HG03095 (cell line): ENCODE measurements at regions not wholly inside any gene's neighbourhood (a gene's known extent, or its start where the extent isn't known, plus 50 kb on each side); places are given as distances from the start of the nearest gene placed in this dataset.
"Not testable (repeated sequence)": the region's sequence is repeated elsewhere in the genome, so short reads cannot be mapped to it uniquely, and the experiment has no call there.

Source experiments
- ATAC-seq: cut with Tn5 transposase; IDR thresholded peaks from one replicate; pipeline ENCODE4 v1.9.1; 2021; ENCODE audit warnings: moderate library complexity; ENCODE audit not compliant: unreplicated experiment

DNA sequence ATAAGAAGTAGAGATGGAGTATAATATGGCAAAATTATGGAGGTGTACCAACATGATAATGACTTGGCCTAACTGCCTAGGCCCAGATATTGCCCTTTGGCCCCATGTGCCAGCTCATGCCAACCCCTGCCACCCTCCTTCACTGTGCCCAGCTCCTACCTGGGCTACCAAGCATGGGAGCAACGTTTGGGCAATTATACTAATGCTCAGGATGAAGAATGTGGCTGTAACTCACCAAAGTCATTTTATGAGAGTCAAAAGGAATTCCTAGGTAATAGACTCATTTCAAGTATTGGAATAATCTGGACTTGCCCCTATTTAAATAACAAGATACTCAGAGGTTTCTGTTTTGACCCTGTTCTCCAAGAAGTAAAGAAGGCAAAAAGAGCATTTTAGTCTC is 240.2 kb upstream of the IL12A start:
- ATAC-seq, result no peak

DNA sequence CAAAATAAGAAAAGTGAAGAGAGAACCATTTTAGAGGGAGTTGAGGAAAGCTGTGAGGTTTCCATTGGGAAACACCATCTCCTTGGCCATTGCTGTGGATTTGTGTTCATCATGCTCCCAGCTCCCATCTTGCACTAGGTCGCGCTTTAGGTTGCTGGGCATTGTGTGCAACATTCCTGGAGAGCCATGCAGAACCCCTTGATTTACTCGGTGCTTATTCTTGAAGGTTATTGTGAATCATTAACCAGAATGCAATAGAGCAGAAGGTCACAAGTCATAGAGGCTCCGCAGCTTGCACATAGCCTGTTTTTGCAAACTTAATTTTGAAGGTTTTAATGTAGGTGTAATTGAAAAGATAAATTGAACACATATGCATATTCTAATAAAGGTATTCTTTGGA is 239.2 kb upstream of the IL12A start:
- ATAC-seq, result no peak

DNA sequence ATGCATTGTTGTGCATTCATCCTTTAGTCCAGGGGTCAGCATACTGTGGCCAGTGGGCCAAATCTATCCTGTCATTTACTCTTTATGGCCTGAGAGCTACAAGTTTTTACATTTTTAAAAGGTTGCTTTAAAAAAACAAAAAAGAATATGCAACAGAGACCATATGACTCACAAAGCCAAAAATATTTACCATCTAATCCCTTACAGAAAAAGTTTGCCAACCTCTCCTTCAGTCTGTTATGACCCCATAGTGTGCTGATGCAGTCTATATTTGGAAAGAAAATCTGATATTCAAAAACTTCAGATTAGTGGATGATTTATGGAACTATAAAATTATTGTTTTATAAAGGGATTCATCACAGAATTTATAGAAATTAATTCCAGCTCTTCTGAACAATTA is 237.5 kb upstream of the IL12A start:
- ATAC-seq, result no peak

DNA sequence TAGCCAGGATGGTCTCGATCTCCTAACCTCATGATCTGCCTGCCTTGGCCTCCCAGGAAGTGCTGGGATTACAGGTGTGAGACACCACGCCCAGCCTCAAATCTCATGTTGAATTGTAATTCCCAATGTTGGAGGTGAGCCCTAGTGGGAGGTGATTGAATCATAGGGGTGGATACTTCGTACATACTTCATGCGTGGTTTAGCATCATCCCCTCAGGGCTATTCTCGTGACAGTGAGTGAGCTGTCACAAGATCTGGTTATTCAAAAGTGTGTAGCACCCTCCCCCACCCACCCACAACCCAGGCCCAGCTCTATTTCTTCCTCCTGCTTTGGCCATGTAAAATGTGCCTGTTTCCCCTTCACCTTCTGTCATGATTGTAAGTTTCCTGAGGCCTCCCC is 236.9 kb upstream of the IL12A start:
- ATAC-seq, result no peak

DNA sequence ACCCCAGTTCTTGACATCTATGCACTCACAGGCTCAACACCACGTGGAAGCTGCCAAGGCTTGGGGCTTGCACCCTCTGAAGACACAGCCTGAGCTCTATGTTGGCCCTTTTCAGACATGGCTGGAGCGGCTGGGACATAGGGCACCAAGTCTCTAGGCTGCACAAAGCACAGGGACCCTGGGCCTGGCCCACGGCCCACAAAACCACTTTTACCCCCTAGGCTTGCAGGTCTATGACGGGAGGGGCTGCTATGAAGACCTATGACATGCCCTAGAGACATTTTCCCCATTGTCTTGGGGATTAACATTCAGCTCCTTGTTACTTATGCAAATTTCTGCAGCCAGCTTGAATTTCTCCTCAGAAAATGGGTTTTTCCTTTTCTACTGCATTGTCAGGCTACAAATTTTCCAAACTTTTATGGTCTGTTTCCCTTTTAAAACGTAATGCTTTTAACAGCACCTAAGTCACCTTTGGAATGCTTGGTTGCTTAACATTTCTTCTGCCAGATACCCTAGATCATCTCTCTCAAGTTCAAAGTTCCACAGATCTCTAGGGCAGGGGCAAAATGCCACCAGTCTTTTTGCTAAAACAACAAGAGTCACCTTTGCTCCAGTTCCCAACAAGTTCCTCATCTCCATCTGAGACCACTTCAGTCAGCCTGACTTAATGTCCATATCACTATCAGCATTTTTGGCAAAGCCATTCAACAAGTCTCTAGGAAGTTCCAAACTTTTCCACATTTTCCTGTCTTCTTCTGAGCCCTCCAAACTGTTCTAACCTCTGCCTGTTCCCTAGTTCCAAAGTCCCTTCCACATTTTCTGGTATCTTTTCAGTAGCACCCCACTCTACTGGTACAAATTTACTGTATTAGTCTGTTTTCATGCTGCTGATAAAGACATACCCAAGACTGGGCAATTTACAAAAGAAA is 232.1 kb upstream of the IL12A start:
- ATAC-seq, result not testable (repeated sequence)

DNA sequence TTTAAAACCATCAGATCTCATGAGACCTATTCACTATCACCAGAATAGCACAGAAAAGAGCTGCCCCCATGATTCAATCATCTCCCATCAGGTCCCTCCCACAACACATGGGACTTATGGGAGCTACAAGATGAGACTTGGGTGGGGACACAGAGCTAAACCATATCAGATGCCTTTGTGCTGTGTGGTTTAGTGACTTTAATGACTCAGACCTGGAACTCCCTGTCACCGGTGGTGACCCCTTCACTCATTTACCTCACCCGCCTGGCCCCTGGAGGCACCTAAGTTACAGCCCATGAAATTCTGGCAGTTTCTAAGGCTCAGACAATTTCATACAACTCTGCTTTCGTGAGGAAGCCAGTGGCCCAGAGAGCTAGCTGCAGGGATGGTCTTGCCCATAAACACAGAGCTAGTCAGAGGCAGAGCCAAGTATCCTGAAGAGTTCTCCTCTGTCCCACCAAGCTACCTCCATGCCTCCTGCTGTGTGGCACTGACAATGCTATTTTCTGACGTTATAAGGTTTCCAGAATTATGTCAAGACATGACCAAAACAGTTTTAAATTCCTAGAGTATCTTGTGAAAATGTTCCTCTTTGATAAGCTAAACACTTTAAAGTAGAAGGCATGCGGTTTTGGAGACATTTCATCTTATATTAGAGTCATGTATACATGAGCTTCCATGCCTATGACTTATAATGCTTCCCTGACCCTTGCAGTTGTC is 231.1 kb upstream of the IL12A start:
- ATAC-seq, result no peak

DNA sequence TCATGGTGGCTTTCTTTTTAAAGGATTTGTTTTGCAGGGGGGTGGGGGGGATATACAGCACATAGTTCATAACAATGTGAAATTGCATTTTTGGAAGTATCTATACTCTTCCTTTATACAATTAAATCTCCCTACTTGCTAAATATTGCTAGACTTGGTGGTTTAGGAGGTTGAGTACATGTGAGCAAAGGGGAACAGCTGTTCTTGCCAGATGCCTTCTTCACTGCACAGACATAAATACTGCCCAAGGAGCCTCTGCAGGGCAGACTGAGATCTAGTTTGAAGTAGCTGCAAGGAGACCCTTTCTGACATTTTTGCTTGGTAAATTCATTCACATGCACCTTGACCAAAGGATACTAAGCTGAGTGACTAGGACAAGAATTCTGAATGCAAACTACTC is 228.6 kb upstream of the IL12A start:
- ATAC-seq, result no peak

DNA sequence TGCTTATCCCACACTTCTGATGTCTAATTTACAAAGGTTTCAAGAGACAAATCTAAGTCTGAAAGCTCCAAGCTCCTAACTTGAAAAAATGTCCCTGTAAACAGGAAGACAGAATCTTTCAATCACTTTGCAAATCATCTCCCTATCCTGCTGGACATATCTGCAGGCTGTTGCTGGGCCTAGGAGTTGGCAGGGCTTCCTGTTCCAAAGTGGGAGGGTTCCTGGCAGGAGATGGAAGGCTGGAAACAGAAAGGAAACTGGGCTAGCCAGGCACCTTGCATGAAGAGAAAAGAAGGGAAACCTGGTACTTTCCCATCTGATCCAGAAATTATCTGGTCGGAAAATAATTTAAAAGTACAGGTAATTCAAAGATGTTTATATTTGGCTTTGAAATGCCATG is 227.3 kb upstream of the IL12A start:
- no peak for ATAC-seq

DNA sequence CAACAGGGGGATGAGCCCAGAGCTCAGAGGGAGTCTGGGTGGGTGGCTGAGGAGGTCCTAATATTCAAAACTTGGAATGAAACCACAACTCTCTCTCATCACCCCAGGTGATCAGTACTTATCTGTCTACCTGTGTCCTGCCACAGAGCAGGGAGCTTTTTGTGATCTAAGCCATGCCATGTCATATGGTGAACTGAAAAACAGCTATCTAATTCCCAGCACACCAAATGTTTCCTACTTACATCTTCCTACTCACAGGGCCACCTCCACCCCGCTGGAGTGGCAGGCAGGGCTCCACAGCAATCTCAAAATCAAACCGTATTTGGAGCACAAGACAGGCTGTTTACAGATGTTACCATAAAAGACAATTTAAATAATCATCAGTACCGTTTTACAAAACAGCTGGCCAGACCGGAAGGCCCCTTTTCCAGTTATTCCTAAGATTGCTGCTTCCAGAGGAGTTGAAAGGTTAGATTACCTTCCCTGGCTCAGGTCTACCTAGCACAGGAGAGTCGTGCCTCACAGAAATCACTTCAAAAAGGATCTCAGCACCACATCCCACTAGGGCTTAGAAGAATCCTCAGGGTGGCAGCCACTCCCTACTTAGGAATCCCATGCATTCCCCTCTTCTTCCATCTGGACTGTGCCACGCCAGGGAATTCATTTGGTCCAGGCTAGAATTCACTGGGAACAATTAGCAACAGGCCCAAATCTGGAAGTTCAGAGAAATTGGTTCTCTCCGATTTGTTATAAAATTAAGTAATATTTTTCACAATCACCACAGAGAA is 226.6 kb upstream of the IL12A start:
- ATAC-seq, result no peak

DNA sequence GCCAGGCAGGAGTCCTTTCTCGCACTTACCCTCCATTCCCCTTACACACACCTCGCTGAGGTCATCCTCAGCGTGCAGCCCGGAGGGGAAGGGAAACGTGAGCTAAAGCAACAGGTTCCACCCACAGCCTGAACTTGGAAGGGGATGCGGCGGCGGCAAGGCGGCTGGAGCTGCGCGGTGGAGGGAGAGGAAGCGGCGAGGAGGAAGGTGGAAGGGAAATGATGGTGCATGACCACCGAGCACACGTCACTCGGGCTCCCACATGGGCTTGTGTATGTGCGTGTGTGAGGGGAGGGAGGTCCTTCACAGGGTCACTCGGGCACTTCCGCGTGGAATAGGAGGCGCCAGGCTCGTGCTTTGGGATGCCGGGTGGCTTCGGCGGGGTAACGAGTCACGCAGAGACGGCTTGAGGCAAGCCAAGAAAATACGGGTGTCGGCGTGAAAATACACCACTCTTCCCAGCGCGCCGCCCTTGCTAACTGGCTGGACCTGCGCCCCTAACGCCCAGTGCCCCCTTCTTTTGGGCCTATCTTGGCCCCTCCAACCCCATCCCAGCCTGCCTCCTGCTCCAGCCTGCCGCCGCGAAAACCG is 225.5 kb upstream of the IL12A start:
- ATAC-seq, result peak; percentile 31

DNA sequence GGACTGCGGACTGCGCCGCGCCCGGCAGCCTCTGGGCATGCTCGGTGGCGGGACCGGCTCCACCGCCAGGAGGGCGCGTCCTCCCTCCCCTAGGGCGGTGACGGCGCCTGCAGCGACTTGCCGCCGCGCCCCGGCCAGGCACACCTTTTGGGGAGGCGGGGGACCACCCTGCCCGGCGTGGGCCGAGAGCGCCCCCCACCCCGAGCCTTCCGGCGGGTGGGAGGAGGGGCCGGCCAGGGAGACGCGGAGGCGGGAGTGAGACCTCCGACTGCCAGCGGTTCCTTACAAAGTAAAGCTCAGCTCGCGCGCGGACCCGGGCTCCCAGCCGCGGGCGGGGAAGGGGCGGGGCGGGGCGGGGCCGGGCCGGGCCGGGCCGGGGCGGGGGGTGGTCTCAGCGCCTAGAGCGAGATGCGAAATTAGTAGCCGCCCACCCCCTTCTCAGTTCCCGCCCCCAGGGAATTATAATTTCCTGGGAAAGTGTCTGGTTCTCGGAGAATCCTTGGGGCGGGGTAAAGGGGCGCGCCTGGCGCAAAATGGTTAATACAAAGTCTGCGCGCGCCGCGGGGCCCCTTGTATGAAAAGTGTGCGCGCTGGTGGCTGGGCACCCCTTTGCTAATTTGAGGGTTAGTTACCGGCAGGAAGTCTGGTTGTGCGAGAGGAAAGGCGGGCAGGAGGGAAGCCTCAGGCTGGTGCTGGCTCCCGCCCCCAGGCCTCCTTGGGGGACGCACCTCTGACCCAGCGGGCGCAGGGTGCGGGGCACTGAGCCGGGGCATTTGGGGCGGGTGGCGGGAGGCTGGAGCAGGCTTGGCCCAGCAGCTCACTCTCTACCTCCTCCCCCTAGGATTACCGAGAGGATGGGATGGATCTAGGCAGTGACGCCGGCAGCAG is 224.8 kb upstream of the IL12A start:
- peak; percentile 59 for ATAC-seq

DNA sequence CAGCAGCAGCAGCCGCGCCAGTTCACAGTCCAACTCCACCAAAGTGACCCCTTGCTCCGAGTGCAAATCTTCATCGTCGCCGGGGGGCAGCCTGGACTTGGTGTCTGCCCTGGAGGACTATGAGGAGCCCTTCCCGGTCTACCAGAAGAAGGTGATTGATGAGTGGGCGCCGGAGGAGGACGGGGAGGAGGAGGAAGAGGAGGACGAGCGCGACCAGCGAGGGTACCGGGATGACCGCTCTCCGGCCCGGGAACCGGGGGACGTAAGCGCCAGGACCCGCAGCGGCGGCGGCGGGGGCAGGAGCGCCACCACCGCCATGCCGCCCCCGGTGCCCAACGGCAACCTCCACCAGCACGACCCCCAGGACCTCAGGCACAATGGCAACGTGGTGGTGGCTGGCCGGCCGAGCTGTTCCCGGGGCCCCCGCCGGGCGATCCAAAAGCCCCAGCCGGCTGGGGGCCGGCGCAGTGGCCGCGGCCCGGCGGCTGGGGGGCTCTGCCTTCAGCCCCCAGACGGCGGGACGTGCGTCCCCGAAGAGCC is 224.1 kb upstream of the IL12A start:
- no peak for ATAC-seq

DNA sequence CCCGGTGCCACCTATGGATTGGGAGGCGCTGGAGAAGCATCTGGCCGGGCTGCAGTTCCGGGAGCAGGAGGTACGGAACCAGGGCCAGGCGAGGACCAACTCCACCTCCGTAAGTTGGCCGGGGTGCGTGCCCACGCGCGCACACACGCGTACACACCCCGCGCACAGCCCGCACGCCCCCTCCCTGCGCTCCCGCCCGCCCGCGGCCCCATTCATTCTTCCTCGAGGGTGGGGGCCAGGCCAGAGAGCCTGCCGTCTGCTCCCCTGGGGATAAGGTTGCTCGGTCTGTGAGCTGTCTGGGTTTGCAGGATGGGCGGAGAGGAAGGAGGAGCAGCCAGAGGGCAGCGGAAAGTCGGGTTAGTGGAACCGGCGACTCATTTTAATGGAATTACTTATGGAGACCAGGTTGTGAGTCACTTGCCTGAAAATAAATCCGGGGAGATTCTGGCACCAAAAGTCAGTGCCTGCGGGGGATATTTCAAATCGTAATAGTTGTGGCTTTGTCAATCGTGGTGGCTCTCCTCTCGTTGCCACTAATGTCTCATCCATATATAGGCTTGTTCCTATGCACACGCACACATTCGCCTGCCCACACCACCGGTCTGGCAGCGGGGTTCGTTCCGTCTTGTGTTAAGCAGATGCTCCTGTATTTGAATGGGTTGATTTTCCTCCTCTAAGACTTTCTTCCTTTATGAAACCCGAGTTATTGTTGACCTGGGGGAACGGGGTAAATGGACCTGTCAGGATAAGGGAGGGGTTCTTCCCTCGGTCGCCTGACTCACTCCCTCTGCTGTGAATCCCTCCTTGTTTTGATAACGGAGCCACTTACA is 223.4 kb upstream of the IL12A start:
- ATAC-seq, result no peak

DNA sequence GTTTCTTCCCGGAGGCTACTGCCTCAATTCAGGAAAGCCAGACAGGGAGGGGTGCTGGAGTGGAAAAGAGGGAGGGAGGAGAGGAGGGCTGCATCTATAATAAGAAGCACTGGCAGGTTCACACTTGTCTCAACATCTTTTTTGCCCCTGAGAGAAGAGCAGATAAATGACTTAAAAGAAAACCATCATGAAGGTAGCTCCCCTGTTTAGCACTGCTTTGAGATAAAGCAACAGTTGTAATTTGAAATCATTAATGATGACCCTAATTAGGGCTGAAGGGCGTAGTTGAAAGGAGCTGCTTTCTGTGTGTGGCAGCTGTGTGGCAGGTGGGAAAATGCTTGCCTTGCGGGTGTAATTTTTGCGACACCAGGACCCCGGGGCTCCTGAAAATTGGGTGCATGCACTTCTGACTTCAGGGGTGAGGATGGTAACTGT is 222.8 kb upstream of the IL12A start:
- no peak for ATAC-seq

DNA sequence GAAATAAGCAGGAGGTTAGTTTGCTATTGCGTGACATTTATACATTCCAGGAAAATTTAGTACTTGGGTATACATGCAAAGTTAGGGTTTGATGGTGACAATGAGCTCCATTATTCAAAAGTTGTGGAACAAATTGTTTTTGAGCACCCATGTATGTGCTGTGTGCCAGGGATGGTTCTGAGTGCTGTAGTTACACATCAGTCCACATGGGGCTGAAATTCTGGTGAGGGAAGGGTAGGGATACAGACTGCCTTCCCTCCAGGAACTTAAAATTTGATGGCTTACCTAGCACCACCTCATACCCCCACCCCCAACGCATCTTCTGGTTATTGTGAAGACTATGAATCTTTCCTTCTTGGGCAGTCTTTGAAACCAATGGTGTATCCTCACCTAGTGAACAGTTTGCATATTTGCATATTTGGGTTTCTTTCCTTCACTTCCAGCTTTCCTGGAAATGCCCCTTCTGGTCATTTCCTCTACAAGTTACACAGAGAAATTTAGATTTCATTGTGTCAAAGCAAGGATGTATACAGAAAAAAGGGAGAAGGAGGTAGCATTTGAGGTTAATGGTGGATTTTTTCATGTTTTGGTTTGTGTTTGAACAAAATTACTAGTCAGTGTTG is 222.0 kb upstream of the IL12A start:
- ATAC-seq, result no peak

DNA sequence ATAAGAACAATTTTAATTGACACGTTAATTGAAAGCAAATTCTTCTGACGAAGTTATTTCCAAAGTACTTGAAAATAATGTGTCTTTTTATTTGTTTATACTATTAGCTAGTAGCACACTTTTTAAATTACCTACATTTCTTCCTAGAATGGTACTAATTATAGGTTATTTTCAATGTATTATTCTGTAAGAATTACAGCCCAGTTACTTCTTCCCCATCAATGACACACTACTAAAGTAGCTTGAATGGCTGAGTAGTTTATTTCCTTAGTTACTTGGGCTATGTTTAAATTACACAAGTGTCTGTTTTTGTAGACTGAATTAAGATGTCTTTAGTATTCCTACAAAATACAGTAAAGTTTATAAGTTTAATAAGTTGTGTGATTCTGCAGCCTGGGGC is 217.6 kb upstream of the IL12A start:
- ATAC-seq, result no peak

DNA sequence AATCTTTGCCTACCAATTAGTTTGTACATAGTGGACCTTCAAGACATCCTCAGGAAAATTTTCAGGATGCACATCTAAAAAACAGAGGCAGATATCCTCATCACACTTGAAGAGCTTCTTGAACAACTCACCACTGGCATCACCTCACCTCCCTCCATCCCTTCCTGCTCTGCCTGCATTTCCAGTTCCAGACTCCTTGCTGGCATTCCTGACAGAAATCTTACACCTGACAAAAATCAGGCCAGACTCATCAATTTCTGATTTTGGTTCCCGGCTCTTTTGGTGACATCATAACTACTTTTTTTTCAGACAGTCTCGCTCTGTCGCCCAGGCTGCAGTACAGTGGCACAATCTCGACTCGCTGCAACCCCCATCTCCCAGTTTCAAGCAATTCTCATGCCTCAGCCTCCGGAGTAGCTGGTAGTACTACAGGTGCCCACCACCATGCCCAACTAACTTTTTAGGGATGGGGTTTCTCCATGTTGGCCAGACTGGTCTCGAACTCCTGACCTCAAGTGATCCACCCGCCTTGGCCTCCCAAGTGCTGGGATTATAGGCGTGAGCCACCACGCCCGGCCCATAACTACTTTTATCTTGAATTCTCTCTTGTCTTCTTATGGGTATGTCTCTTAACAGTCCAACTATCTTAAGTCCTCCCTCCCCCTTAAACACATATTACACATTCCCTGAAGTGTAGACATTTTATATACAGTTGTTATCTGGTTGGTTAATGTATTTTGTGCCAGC is 216.6 kb upstream of the IL12A start:
- ATAC-seq, result no peak

DNA sequence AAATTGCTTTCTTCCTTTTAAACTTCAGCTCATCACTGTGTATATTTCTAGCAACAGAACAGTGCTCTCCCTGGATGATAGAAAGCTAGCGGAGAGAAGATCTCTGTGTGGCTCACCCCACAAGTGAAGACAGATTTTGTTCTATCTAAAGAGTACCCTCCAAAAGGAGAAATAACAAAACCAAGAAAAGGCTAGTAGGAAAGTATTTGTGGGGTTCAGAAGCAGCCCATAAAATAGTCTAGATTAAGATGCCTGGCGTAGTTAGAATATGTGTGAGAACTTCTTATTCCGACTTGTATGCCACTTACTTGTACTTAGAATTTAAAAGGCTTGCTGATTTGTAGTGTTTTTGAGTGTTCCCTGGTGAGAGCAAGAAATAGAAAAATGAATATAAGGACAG is 214.9 kb upstream of the IL12A start:
- ATAC-seq, result no peak
